ENCODE measurements at regions not wholly inside any gene's neighbourhood (a gene's known extent, or its start where the extent isn't known, plus 50 kb on each side); places are given as distances from the start of the nearest gene placed in this dataset.

GRCh38 chr20:10783707-10784553 is 110.1 kb upstream of the JAG1 start (continued):
- no peak for TF ChIP-seq PRDM10 (CRISPR knock-in tag; IDR thresholded peaks at IDR 0.05; ENCODE audit: low read depth)
- TF ChIP-seq CBX2 (IDR thresholded peaks at IDR 0.05; ENCODE audit: low read depth, low read length) = no peak
- no peak for TF ChIP-seq CBX2 (CRISPR knock-in tag; IDR thresholded peaks at IDR 0.05; ENCODE audit: low read depth)
- TF ChIP-seq HDAC1 (CRISPR knock-in tag; IDR thresholded peaks at IDR 0.05) = no peak
- peak; percentile 94 for TF ChIP-seq HINFP (CRISPR knock-in tag; IDR thresholded peaks at IDR 0.05; ENCODE audit: low read depth)
- 0 out of 2 replicates have a peak, but pooled peaks have one; percentile 57 for TF ChIP-seq ZNF644 (CRISPR knock-in tag; IDR thresholded peaks at IDR 0.05; ENCODE audit: low read depth)
- no peak for TF ChIP-seq SCMH1 (CRISPR knock-in tag; IDR thresholded peaks at IDR 0.05; ENCODE audit: borderline replicate concordance)
- no peak for TF ChIP-seq ZNF260 (CRISPR knock-in tag; IDR thresholded peaks at IDR 0.05; ENCODE audit: borderline replicate concordance, low read depth)
- no peak for TF ChIP-seq CHD4 (IDR thresholded peaks at IDR 0.05; ENCODE audit: borderline replicate concordance, low read length)
- TF ChIP-seq ZBTB7B (CRISPR knock-in tag; IDR thresholded peaks at IDR 0.05) = no peak
- TF ChIP-seq SNAI1 (CRISPR knock-in tag; IDR thresholded peaks at IDR 0.05; ENCODE audit: borderline replicate concordance) = no peak
- peak; percentile 70 for TF ChIP-seq RFX3 (CRISPR knock-in tag; IDR thresholded peaks at IDR 0.05)
- no peak for TF ChIP-seq RAD51 (IDR thresholded peaks at IDR 0.05; ENCODE audit: borderline replicate concordance)
- TF ChIP-seq EHMT2 (IDR thresholded peaks at IDR 0.05; ENCODE audit: borderline replicate concordance, low read depth, low read length) = no peak
- no peak for TF ChIP-seq PRDM4 (CRISPR knock-in tag; IDR thresholded peaks at IDR 0.05; ENCODE audit: borderline replicate concordance)
- no peak for TF ChIP-seq YEATS2 (CRISPR knock-in tag; IDR thresholded peaks at IDR 0.05; ENCODE audit: borderline replicate concordance)
- TF ChIP-seq DDIT3 (CRISPR knock-in tag; IDR thresholded peaks at IDR 0.05) = no peak
